ENCODE measurements at regions not wholly inside any gene's neighbourhood (a gene's known extent, or its start where the extent isn't known, plus 50 kb on each side); places are given as distances from the start of the nearest gene placed in this dataset.
"Not testable (repeated sequence)": the region's sequence is repeated elsewhere in the genome, so short reads cannot be mapped to it uniquely, and the experiment has no call there.

- H3K9me3 ChIP-seq (ENCODE audit: control insufficient read depth, low read depth, low read length) = no peaks in the 10 kb centered on the region
- DNase-seq = no peak
- no peaks in the 10 kb centered on the region for H3K4me1 ChIP-seq (ENCODE audit: control insufficient read depth, insufficient read depth, low read length)
- H3K27ac ChIP-seq (ENCODE audit: low read length) = no peak overlapping the region
- H3K27me3 ChIP-seq (ENCODE audit: control insufficient read depth, insufficient read depth, low read length) = peaks cover 10% of the 10 kb centered on the region
- no peaks in the 10 kb centered on the region for H3K36me3 ChIP-seq (ENCODE audit: control insufficient read depth, insufficient read depth, low read length)
- 100% methylated on average over 1 of the region's 5 CpGs for WGBS (ENCODE audit: insufficient coverage, low lambda C conversion rate)
- no peak overlapping the region for H3K4me3 ChIP-seq (ENCODE audit: low read length)
Measured at GRCh38 chr5:72693546-72694205, 122.8 kb upstream of the TNPO1 start.

- Histone ChIP-seq H3K4me3 (ENCODE audit: low read length) (no peak overlapping the region), H3K27ac (ENCODE audit: low read length) (no peak overlapping the region), H3K36me3 (ENCODE audit: control insufficient read depth, insufficient read depth, low read length) (no peaks in the 10 kb centered on the region), H3K9me3 (ENCODE audit: control insufficient read depth, low read depth, low read length) (no peaks in the 10 kb centered on the region), H3K27me3 (ENCODE audit: control insufficient read depth, insufficient read depth, low read length) (peaks cover 10% of the 10 kb centered on the region), H3K4me1 (ENCODE audit: control insufficient read depth, insufficient read depth, low read length) (no peaks in the 10 kb centered on the region)
- no peak for DNase-seq
- 72% methylated on average over 4 of the region's 9 CpGs for WGBS (ENCODE audit: insufficient coverage, low lambda C conversion rate)
Measured at GRCh38 chr5:72692651-72693442, 123.6 kb upstream of the TNPO1 start.

GRCh38 chr5:72692231-72692637 lies 124.2 kb upstream of the TNPO1 start:
- DNase-seq = peak; percentile 5 to 13
- no peak overlapping the region for H3K4me3 ChIP-seq (ENCODE audit: low read length)
- no peaks in the 10 kb centered on the region for H3K4me1 ChIP-seq (ENCODE audit: control insufficient read depth, insufficient read depth, low read length)
- H3K27ac ChIP-seq (ENCODE audit: low read length) = no peak overlapping the region
- no peaks in the 10 kb centered on the region for H3K36me3 ChIP-seq (ENCODE audit: control insufficient read depth, insufficient read depth, low read length)
- peaks cover 10% of the 10 kb centered on the region for H3K27me3 ChIP-seq (ENCODE audit: control insufficient read depth, insufficient read depth, low read length)
- WGBS (ENCODE audit: insufficient coverage, low lambda C conversion rate) = 80% methylated on average over 1 of the region's 4 CpGs
- no peaks in the 10 kb centered on the region for H3K9me3 ChIP-seq (ENCODE audit: control insufficient read depth, low read depth, low read length)

- DNase-seq = no peak
- H3K4me3 ChIP-seq (ENCODE audit: low read length) = no peak overlapping the region
- H3K9me3 ChIP-seq (ENCODE audit: control insufficient read depth, low read depth, low read length) = no peaks in the 10 kb centered on the region
- H3K36me3 ChIP-seq (ENCODE audit: control insufficient read depth, insufficient read depth, low read length) = no peaks in the 10 kb centered on the region
- H3K27ac ChIP-seq (ENCODE audit: low read length) = no peak overlapping the region
- peaks cover 10% of the 10 kb centered on the region for H3K27me3 ChIP-seq (ENCODE audit: control insufficient read depth, insufficient read depth, low read length)
- 100% methylated on average over 1 of the region's 3 CpGs for WGBS (ENCODE audit: insufficient coverage, low lambda C conversion rate)
- no peaks in the 10 kb centered on the region for H3K4me1 ChIP-seq (ENCODE audit: control insufficient read depth, insufficient read depth, low read length)
Measured at GRCh38 chr5:72691751-72692150, 124.7 kb upstream of the TNPO1 start.

GRCh38 chr5:72688916-72689315 lies 127.5 kb upstream of the TNPO1 start:
- Histone ChIP-seq H3K4me3 (ENCODE audit: low read length) (no peak overlapping the region), H3K9me3 (ENCODE audit: control insufficient read depth, low read depth, low read length) (no peaks in the 10 kb centered on the region), H3K4me1 (ENCODE audit: control insufficient read depth, insufficient read depth, low read length) (no peaks in the 10 kb centered on the region), H3K27me3 (ENCODE audit: control insufficient read depth, insufficient read depth, low read length) (peaks cover 8% of the 10 kb centered on the region), H3K27ac (ENCODE audit: low read length) (no peak overlapping the region), H3K36me3 (ENCODE audit: control insufficient read depth, insufficient read depth, low read length) (no peaks in the 10 kb centered on the region)
- WGBS (ENCODE audit: insufficient coverage, low lambda C conversion rate) = 94% methylated on average over 2 of the region's 3 CpGs
- DNase-seq = no peak

- H3K4me3 ChIP-seq (ENCODE audit: low read length) = no peak overlapping the region
- H3K9me3 ChIP-seq (ENCODE audit: control insufficient read depth, low read depth, low read length) = peaks cover 8% of the 10 kb centered on the region
- H3K27ac ChIP-seq (ENCODE audit: low read length) = no peak overlapping the region
- no peak for DNase-seq
- peaks cover 8% of the 10 kb centered on the region for H3K27me3 ChIP-seq (ENCODE audit: control insufficient read depth, insufficient read depth, low read length)
- H3K36me3 ChIP-seq (ENCODE audit: control insufficient read depth, insufficient read depth, low read length) = no peaks in the 10 kb centered on the region
- WGBS (ENCODE audit: insufficient coverage, low lambda C conversion rate) = no CpG with 5 or more reads among the region's 1 CpG
- H3K4me1 ChIP-seq (ENCODE audit: control insufficient read depth, insufficient read depth, low read length) = no peaks in the 10 kb centered on the region
Measured at GRCh38 chr5:72687288-72687687, 129.2 kb upstream of the TNPO1 start.

GRCh38 chr5:72682561-72682960 lies 133.9 kb upstream of the TNPO1 start:
- no CpG with 5 or more reads among the region's 2 CpGs for WGBS (ENCODE audit: insufficient coverage, low lambda C conversion rate)
- H3K4me3 ChIP-seq (ENCODE audit: low read length) = no peak overlapping the region
- peaks cover 8% of the 10 kb centered on the region for H3K9me3 ChIP-seq (ENCODE audit: control insufficient read depth, low read depth, low read length)
- DNase-seq = no peak
- H3K27ac ChIP-seq (ENCODE audit: low read length) = no peak overlapping the region
- H3K27me3 ChIP-seq (ENCODE audit: control insufficient read depth, insufficient read depth, low read length) = no peaks in the 10 kb centered on the region
- H3K4me1 ChIP-seq (ENCODE audit: control insufficient read depth, insufficient read depth, low read length) = no peaks in the 10 kb centered on the region
- no peaks in the 10 kb centered on the region for H3K36me3 ChIP-seq (ENCODE audit: control insufficient read depth, insufficient read depth, low read length)

GRCh38 chr5:72681781-72682180 lies 134.7 kb upstream of the TNPO1 start:
- no CpG with 5 or more reads among the region's 3 CpGs for WGBS (ENCODE audit: insufficient coverage, low lambda C conversion rate)
- DNase-seq = no peak
- H3K36me3 ChIP-seq (ENCODE audit: control insufficient read depth, insufficient read depth, low read length) = no peaks in the 10 kb centered on the region
- H3K4me3 ChIP-seq (ENCODE audit: low read length) = no peak overlapping the region
- H3K9me3 ChIP-seq (ENCODE audit: control insufficient read depth, low read depth, low read length) = peaks cover 8% of the 10 kb centered on the region
- H3K27ac ChIP-seq (ENCODE audit: low read length) = no peak overlapping the region
- no peaks in the 10 kb centered on the region for H3K4me1 ChIP-seq (ENCODE audit: control insufficient read depth, insufficient read depth, low read length)
- no peaks in the 10 kb centered on the region for H3K27me3 ChIP-seq (ENCODE audit: control insufficient read depth, insufficient read depth, low read length)

GRCh38 chr5:72677447-72677846 lies 139.0 kb upstream of the TNPO1 start:
- Histone ChIP-seq H3K9me3 (ENCODE audit: control insufficient read depth, low read depth, low read length) (peaks cover 1% of the 10 kb centered on the region), H3K27me3 (ENCODE audit: control insufficient read depth, insufficient read depth, low read length) (no peaks in the 10 kb centered on the region), H3K4me1 (ENCODE audit: control insufficient read depth, insufficient read depth, low read length) (no peaks in the 10 kb centered on the region), H3K27ac (ENCODE audit: low read length) (no peak overlapping the region), H3K36me3 (ENCODE audit: control insufficient read depth, insufficient read depth, low read length) (no peaks in the 10 kb centered on the region), H3K4me3 (ENCODE audit: low read length) (no peak overlapping the region)
- no peak for DNase-seq
- no CpG with 5 or more reads among the region's 1 CpG for WGBS (ENCODE audit: insufficient coverage, low lambda C conversion rate)

GRCh38 chr5:72676831-72677230 lies 139.6 kb upstream of the TNPO1 start:
- not testable (repeated sequence) for H3K4me3 ChIP-seq (ENCODE audit: low read length)
- WGBS (ENCODE audit: insufficient coverage, low lambda C conversion rate) = 80% methylated on average over 1 of the region's 8 CpGs

GRCh38 chr5:72673623-72674022 lies 142.8 kb upstream of the TNPO1 start:
- Histone ChIP-seq H3K9me3 (ENCODE audit: control insufficient read depth, low read depth, low read length) (no peaks in the 10 kb centered on the region), H3K4me1 (ENCODE audit: control insufficient read depth, insufficient read depth, low read length) (no peaks in the 10 kb centered on the region), H3K36me3 (ENCODE audit: control insufficient read depth, insufficient read depth, low read length) (no peaks in the 10 kb centered on the region), H3K27me3 (ENCODE audit: control insufficient read depth, insufficient read depth, low read length) (no peaks in the 10 kb centered on the region), H3K27ac (ENCODE audit: low read length) (no peak overlapping the region), H3K4me3 (ENCODE audit: low read length) (no peak overlapping the region)
- no peak for DNase-seq

More at GRCh38 chr5:72676831-72677230, 139.6 kb upstream of the TNPO1 start:
- H3K9me3 ChIP-seq (ENCODE audit: control insufficient read depth, low read depth, low read length); H3K4me1 ChIP-seq (ENCODE audit: control insufficient read depth, insufficient read depth, low read length); H3K27ac ChIP-seq (ENCODE audit: low read length); H3K27me3 ChIP-seq (ENCODE audit: control insufficient read depth, insufficient read depth, low read length); DNase-seq; H3K36me3 ChIP-seq (ENCODE audit: control insufficient read depth, insufficient read depth, low read length): not testable (repeated sequence)
